ENCODE measurements at regions not wholly inside any gene's neighbourhood (a gene's known extent, or its start where the extent isn't known, plus 50 kb on each side); places are given as distances from the start of the nearest gene placed in this dataset.

GRCh38 chr2:226605642-226606041, 194.0 kb downstream of the IRS1 start:
- H3K4me1 ChIP-seq (ENCODE audit: control insufficient read depth in 5 of 5, insufficient read depth in 5 of 5, low read length in 5 of 5), result peaks cover 0 to 6% (median 0%) of the 10 kb centered on the region in 5 donors
- H3K27me3 ChIP-seq (ENCODE audit: control insufficient read depth in 3 of 3, insufficient read depth in 3 of 3, low read length in 2 of 3), result no peaks in the 10 kb centered on the region
- no peak for TF ChIP-seq CTCF (IDR thresholded peaks at IDR 0.05; ENCODE audit: control extremely low read depth, extremely low read depth)
- no peaks in the 10 kb centered on the region for H3K36me3 ChIP-seq (ENCODE audit: control insufficient read depth in 4 of 4, insufficient read depth in 4 of 4, low read length in 4 of 4)
- no peak overlapping the region for H3K9ac ChIP-seq (ENCODE audit: insufficient read depth in 1 of 2, low read length in 2 of 2)
- no peak overlapping the region for H3K27ac ChIP-seq (ENCODE audit: low read depth in 1 of 2, low read length in 1 of 2)
- DNase-seq, result no peak
- H3K9me3 ChIP-seq (ENCODE audit: control insufficient read depth in 4 of 4, insufficient read depth in 3 of 4, low read length in 3 of 4), result peaks cover 0 to 2% (median 0%) of the 10 kb centered on the region in 4 donors
- no peak overlapping the region for H3K4me3 ChIP-seq
- no peak for ATAC-seq (ENCODE audit: insufficient read depth, low FRiP score)
- WGBS, 2 donors, result 96 to 100% methylated on average over 2 of the region's 2 CpGs

GRCh38 chr2:226603606-226604005, 196.0 kb downstream of the IRS1 start:
- Histone ChIP-seq H3K27ac (ENCODE audit: low read depth in 1 of 2, low read length in 1 of 2) (no peak overlapping the region), H3K4me3 (no peak overlapping the region), H3K27me3 (ENCODE audit: control insufficient read depth in 3 of 3, insufficient read depth in 3 of 3, low read length in 2 of 3) (no peaks in the 10 kb centered on the region), H3K36me3 (ENCODE audit: control insufficient read depth in 4 of 4, insufficient read depth in 4 of 4, low read length in 4 of 4) (no peaks in the 10 kb centered on the region), H3K9ac (ENCODE audit: insufficient read depth in 1 of 2, low read length in 2 of 2) (no peak overlapping the region), H3K4me1 (ENCODE audit: control insufficient read depth in 5 of 5, insufficient read depth in 5 of 5, low read length in 5 of 5) (peaks cover 0 to 6% (median 0%) of the 10 kb centered on the region in 5 donors), H3K9me3 (ENCODE audit: control insufficient read depth in 4 of 4, insufficient read depth in 3 of 4, low read length in 3 of 4) (peaks cover 0 to 5% (median 0%) of the 10 kb centered on the region in 4 donors)
- 99 to 100% methylated on average over 1 of the region's 1 CpG for WGBS, 2 donors
- ATAC-seq (ENCODE audit: insufficient read depth, low FRiP score) (no peak), DNase-seq (no peak)
- no peak for TF ChIP-seq CTCF (IDR thresholded peaks at IDR 0.05; ENCODE audit: control extremely low read depth, extremely low read depth)

- DNase-seq (peak in 2 of 3 donors; percentile 12 to 60), ATAC-seq (ENCODE audit: insufficient read depth, low FRiP score) (no peak)
- H3K4me3 ChIP-seq, result no peak overlapping the region
- H3K27ac ChIP-seq (ENCODE audit: low read depth in 1 of 2, low read length in 1 of 2), result no peak overlapping the region
- no peaks in the 10 kb centered on the region for H3K36me3 ChIP-seq (ENCODE audit: control insufficient read depth in 4 of 4, insufficient read depth in 4 of 4, low read length in 4 of 4)
- H3K27me3 ChIP-seq (ENCODE audit: control insufficient read depth in 3 of 3, insufficient read depth in 3 of 3, low read length in 2 of 3), result no peaks in the 10 kb centered on the region
- H3K4me1 ChIP-seq (ENCODE audit: control insufficient read depth in 5 of 5, insufficient read depth in 5 of 5, low read length in 5 of 5), result peaks cover 0 to 6% (median 0%) of the 10 kb centered on the region in 5 donors
- H3K9ac ChIP-seq (ENCODE audit: insufficient read depth in 1 of 2, low read length in 2 of 2), result no peak overlapping the region
- 79 to 84% methylated on average over 4 of the region's 4 CpGs for WGBS, 2 donors
- H3K9me3 ChIP-seq (ENCODE audit: control insufficient read depth in 4 of 4, insufficient read depth in 3 of 4, low read length in 3 of 4), result peaks cover 0 to 5% (median 0%) of the 10 kb centered on the region in 4 donors
- no peak for TF ChIP-seq CTCF (IDR thresholded peaks at IDR 0.05; ENCODE audit: control extremely low read depth, extremely low read depth)
Observed at GRCh38 chr2:226601881-226602662, 197.5 kb downstream of the IRS1 start.

All from lung (tissue), 11 donors.